HG03097 (cell line): ENCODE measurements at regions not wholly inside any gene's neighbourhood (a gene's known extent, or its start where the extent isn't known, plus 50 kb on each side); places are given as distances from the start of the nearest gene placed in this dataset.
"Not testable (repeated sequence)": the region's sequence is repeated elsewhere in the genome, so short reads cannot be mapped to it uniquely, and the experiment has no call there.

Experiments
- ATAC-seq: cut with Tn5 transposase; IDR thresholded peaks from one replicate; pipeline ENCODE4 v1.9.1; 2021; ENCODE audit not compliant: unreplicated experiment, low FRiP score

DNA sequence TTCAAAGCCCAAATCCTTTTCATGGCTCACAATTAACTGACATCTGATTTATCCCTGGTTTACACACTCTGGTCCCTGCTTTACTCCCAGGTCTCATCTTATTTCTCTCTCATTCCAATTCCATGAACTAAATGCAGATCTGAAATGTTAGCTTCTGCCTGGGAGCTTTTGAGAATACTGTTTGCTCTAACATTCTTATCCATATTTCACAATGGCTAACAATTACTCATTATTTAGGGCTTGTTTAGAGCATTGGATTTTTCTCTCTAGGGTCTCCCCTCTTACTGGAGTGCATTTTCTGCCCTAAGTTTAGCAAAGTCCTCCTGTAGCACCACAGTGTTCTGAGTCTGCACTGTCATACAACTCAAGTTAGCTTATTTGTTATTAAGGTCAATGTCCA, 121.5 kb upstream of the HCRTR2 start:
- ATAC-seq = no peak

- ATAC-seq = no peak
Measured at GRCh38 chr6:55058682-55059081, 115.6 kb upstream of the HCRTR2 start.

DNA sequence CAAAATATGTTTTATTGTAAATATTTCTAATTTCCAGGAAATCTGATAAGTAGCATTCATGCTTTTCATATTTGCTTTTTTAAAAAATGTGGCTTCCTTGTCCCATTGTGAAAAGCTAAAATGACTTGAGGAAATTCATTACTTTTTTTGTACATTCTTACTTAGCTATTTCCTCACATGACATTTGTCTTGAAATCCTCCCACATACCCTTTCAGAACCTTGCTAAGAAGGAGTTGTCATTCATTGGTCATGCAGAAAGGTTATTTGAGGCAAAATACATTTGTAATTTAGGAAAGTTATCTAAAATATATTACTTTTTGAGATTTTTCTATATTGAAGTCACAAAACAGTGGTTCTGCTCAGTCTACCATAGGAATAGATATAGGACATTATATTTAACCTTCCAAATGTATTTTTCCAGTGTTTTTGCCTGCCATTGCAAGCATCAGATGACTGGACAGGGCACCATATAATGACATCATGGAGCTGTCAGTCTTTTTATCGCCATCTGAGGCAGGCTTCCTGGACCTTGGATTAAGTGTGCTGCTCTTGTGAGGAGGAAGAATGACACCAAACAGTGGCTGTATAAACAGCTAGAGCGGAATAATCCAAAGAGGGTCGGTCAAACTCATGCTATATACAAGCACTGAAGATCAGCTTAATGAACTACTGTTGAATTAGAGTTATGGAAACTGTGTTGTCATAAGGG, 109.4 kb upstream of the HCRTR2 start:
- no peak for ATAC-seq

- no peak for ATAC-seq
Measured at GRCh38 chr6:55069132-55069781, 105.1 kb upstream of the HCRTR2 start.

DNA sequence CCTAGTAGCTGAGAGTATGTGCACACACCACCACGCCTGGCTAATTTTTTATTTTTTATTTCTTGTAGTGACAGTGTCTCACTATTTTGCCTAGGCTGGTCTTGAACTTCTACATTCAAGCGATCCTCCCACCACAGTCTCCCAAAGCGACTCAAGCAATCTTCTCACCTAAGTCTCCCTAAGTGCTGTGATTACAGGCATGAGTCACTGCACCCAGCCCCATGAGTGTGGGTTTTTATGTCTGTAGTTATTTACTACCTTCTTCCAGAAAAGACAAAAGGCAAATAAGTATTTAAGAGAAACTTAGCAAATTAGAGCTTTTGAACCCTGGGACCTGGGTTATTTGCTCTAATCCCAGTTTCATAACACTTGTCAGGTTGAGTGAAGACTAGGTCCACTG, 92.3 kb upstream of the HCRTR2 start:
- ATAC-seq = no peak

DNA sequence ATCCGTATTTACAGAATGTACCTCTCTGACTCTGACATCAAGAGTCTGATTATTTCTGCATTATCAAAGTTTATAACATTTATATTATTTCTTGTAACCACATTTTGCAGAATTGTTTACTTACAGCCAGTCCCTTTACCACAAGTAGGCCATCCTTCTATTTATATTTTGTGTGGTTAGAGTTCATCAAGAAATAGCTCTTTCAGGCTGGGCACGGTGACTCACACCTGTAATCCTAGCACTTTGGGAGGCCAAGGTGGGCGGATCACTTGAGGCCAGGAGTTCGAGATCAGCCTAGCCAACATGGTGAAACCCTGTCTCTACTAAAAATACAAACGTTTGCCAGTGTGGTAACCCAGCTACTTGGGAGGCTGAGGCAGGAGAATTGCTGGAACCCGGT, 86.3 kb upstream of the HCRTR2 start:
- not testable (repeated sequence) for ATAC-seq

GRCh38 chr6:55088902-55089301, 85.4 kb upstream of the HCRTR2 start:
- ATAC-seq = no peak

- no peak for ATAC-seq
Measured at GRCh38 chr6:55089325-55089724, 85.0 kb upstream of the HCRTR2 start.

GRCh38 chr6:55100686-55101085, 73.6 kb upstream of the HCRTR2 start:
- ATAC-seq = no peak

- ATAC-seq = no peak
Measured at GRCh38 chr6:55101157-55101556, 73.2 kb upstream of the HCRTR2 start.

GRCh38 chr6:55108134-55109130, 65.9 kb upstream of the HCRTR2 start:
- no peak for ATAC-seq

DNA sequence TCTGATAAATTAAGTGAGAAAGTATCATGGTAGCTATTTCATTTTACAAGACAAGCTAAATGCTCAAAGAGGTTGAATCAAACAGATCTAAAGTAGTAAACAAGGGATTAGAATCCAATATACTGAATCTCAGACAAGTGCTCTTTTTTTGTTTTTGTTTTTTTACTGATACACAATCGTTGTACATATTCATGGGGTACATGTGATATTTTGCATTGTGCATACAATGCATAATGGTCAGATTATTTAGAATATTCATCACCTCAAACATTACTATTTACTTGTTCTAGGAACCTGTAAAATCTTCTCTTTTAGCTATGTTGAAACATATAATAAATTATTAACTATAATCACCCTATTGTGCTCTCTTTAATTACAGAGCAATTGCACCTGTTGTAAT, 57.0 kb upstream of the HCRTR2 start:
- no peak for ATAC-seq

GRCh38 chr6:55124241-55124640, 50.1 kb upstream of the HCRTR2 start:
- not testable (repeated sequence) for ATAC-seq
